HL-60 (cell line): ENCODE measurements at regions not wholly inside any gene's neighbourhood (a gene's known extent, or its start where the extent isn't known, plus 50 kb on each side); places are given as distances from the start of the nearest gene placed in this dataset.

Source experiments
- DNase-seq, 2 experiments: peaks; one replicate each; pipeline ENCODE4 v3.0.0-alpha.2; 2010 to 2020; ENCODE audit warnings: low read depth in 1 of 2, low spot score in 1 of 2
- H3K27ac ChIP-seq: fragments of 250-450 bp; sonication (Bioruptor Pico); replicated peaks from 2 replicates; pipeline ENCODE4 v1.5.1; 2020; ENCODE audit warnings: mild to moderate bottlenecking, moderate library complexity
- H3K27me3 ChIP-seq: fragments of 250-450 bp; sonication (Bioruptor Pico); 2 replicates; pipeline ENCODE4 v1.5.1; 2021; ENCODE audit warnings: mild to moderate bottlenecking, moderate library complexity; ENCODE audit not compliant: insufficient read depth, poor library complexity, severe bottlenecking
- H3K4me3 ChIP-seq: replicated peaks from 2 replicates; pipeline ENCODE4 v1.5.1; 2011; ENCODE audit warnings: mild to moderate bottlenecking, control low read depth, low read length; ENCODE audit not compliant: insufficient read depth
- GABPA ChIP-seq: IDR thresholded peaks from 2 replicates; pipeline ENCODE4 v1.6.1; 2012; ENCODE audit warnings: low read depth
- POLR2AphosphoS5 ChIP-seq: IDR thresholded peaks from 2 replicates; pipeline ENCODE4 v1.6.1; 2012; ENCODE audit warnings: low read depth
- REST ChIP-seq: IDR thresholded peaks from 2 replicates; pipeline ENCODE4 v1.6.1; 2012; ENCODE audit warnings: low read depth; ENCODE audit not compliant: insufficient replicate concordance
- SPI1 ChIP-seq: IDR thresholded peaks from 2 replicates; pipeline ENCODE4 v1.6.1; 2012; ENCODE audit warnings: low read depth, mild to moderate bottlenecking, borderline replicate concordance
- TF ChIP-seq, protein P1 (sequence below): IDR thresholded peaks from one replicate; pipeline ENCODE4 v1.5.1; 2011; ENCODE audit warnings: low read length, control low read depth, inconsistent platforms; ENCODE audit not compliant: insufficient read depth

DNA sequence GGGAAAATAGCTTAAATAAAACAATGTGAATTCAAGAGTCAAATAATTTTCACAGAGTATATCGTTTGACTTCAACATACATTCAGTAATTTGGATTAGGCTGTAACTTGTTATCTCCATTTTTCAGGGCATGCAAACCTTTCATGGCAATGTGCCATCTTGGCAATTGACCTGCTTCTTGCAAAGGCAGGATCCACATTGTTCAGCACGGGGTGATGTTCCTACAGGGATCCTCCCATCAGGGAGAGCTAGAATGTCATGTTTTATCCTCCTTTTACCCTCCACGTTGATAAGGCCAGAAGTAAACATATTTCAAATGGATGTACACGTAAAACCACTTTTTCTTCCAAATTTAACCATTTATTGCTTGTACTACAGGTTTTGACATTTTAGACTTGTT, 314.4 kb downstream of the GALC start:
- H3K27ac ChIP-seq = no peak overlapping the region
- no peak for DNase-seq
- H3K27me3 ChIP-seq = no peaks in the 10 kb centered on the region
- H3K4me3 ChIP-seq = no peak overlapping the region
- no peak for TF ChIP-seq REST
- TF ChIP-seq, protein P1, sequence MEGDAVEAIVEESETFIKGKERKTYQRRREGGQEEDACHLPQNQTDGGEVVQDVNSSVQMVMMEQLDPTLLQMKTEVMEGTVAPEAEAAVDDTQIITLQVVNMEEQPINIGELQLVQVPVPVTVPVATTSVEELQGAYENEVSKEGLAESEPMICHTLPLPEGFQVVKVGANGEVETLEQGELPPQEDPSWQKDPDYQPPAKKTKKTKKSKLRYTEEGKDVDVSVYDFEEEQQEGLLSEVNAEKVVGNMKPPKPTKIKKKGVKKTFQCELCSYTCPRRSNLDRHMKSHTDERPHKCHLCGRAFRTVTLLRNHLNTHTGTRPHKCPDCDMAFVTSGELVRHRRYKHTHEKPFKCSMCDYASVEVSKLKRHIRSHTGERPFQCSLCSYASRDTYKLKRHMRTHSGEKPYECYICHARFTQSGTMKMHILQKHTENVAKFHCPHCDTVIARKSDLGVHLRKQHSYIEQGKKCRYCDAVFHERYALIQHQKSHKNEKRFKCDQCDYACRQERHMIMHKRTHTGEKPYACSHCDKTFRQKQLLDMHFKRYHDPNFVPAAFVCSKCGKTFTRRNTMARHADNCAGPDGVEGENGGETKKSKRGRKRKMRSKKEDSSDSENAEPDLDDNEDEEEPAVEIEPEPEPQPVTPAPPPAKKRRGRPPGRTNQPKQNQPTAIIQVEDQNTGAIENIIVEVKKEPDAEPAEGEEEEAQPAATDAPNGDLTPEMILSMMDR = no peak
- no peak for TF ChIP-seq GABPA
- TF ChIP-seq SPI1 = no peak
- TF ChIP-seq POLR2AphosphoS5 = no peak

DNA sequence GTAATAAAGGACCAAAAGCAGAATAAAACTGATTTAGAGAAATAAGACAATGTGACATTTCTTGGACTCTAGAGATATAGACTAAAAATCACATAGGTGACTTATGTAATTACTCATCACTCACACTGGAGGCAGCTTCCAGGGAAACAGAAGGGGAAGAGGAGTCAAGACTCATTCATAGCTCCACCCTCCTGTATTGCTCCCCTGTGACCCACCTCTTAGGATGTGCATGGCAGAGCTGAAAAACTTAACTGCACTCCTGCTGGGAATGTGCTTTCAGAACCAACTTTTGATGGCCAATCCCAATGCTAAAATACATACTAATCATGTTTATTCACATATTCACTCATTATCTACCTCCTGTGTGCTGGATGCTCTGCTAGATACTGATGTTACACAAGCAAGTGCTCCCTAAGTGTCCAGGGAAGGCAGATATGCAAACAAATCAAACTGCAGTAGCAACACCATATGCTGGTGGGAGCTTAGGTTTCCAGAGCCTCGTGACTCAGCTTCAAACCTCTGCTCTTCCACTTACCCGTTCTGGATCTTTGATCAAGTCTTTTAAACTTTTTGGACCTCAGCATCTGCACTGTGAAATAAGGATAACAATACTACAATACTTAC, 316.1 kb downstream of the GALC start:
- Histone ChIP-seq H3K4me3 (no peak overlapping the region), H3K27ac (no peak overlapping the region)

DNA sequence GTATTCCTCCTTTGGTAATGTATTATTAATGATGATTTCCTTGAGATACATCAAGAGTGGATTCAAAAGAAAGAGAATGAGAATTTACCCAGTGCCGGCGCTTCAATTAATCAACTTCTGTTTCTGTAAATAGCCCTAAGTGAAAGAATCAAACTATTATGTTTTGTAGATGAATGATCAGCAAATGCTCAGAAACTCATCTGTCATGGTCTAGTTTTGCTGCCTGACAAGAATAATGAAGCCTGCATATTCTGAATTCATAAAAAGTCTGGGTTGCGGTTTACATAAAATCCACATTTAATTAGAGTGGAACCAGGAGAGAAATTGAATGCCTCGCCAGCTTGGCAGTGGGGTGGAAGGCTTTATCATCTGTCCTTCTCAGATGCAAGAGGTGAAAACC, 325.3 kb downstream of the GALC start:
- no peaks in the 10 kb centered on the region for H3K27me3 ChIP-seq
- DNase-seq = no peak
- no peak for TF ChIP-seq GABPA
- TF ChIP-seq SPI1 = no peak
- TF ChIP-seq REST = no peak
- no peak for TF ChIP-seq POLR2AphosphoS5
- TF ChIP-seq, protein P1 = no peak
- no peak overlapping the region for H3K27ac ChIP-seq
- H3K4me3 ChIP-seq = no peak overlapping the region

More for the DNA sequence above, 316.1 kb downstream of the GALC start:
- no peak for DNase-seq
- TF ChIP-seq GABPA = no peak
- TF ChIP-seq POLR2AphosphoS5 = no peak
- no peak for TF ChIP-seq REST
- no peak for TF ChIP-seq SPI1
- TF ChIP-seq, protein P1 = no peak
- H3K27me3 ChIP-seq = no peaks in the 10 kb centered on the region
